SK-N-SH treated with all-trans-retinoic acid at 6 μM for 48 hours (cell line): ENCODE measurements at regions not wholly inside any gene's neighbourhood (a gene's known extent, or its start where the extent isn't known, plus 50 kb on each side); places are given as distances from the start of the nearest gene placed in this dataset.

Source experiments
- ATAC-seq: fragments of 200-7000 bp; cut with Tn5 transposase; 3 replicates; pipeline ENCODE4 v1.9.1; 2020; ENCODE audit warnings: mild to moderate bottlenecking, moderate library complexity
- ARNTL ChIP-seq: fragments of 450-650 bp; formaldehyde crosslinking; IDR thresholded peaks from 2 replicates; pipeline ENCODE4 v1.5.0; 2020; ENCODE audit warnings: low read depth, mild to moderate bottlenecking, moderate library complexity, borderline replicate concordance
- BACH2 ChIP-seq: fragments of 250-450 bp; sonication (Bioruptor Pico); IDR thresholded peaks from 2 replicates; pipeline ENCODE4 v1.9.0; 2021; ENCODE audit warnings: mild to moderate bottlenecking, borderline replicate concordance
- CREB5 ChIP-seq: fragments of 250-450 bp; sonication (Bioruptor Pico); IDR thresholded peaks from 2 replicates; pipeline ENCODE4 v1.5.1; 2020; ENCODE audit warnings: low read depth, mild to moderate bottlenecking, moderate library complexity
- CSDC2 ChIP-seq: fragments of 250-450 bp; sonication (Bioruptor Pico); IDR thresholded peaks from 2 replicates; pipeline ENCODE4 v1.5.0; 2020; ENCODE audit warnings: mild to moderate bottlenecking, moderate library complexity
- ESRRG ChIP-seq: fragments of 250-450 bp; sonication (Bioruptor Pico); IDR thresholded peaks from 2 replicates; pipeline ENCODE4 v1.6.1; 2021; ENCODE audit warnings: mild to moderate bottlenecking
- GLIS3 ChIP-seq: fragments of 250-450 bp; sonication (Bioruptor Pico); IDR thresholded peaks from 2 replicates; pipeline ENCODE4 v1.5.0; 2020; ENCODE audit warnings: mild to moderate bottlenecking, moderate library complexity
- ISL1 ChIP-seq: fragments of 250-450 bp; sonication (Bioruptor Pico); IDR thresholded peaks from 2 replicates; pipeline ENCODE4 v2.1.2; 2022; ENCODE audit warnings: mild to moderate bottlenecking, moderate library complexity
- OSR1 ChIP-seq: fragments of 250-450 bp; sonication (Bioruptor Pico); IDR thresholded peaks from 2 replicates; pipeline ENCODE4 v1.8.0; 2022; ENCODE audit warnings: moderate library complexity, mild to moderate bottlenecking, inconsistent platforms
- PATZ1 ChIP-seq: fragments of 250-450 bp; sonication (Bioruptor Pico); IDR thresholded peaks from 2 replicates; pipeline ENCODE4 v1.8.0; 2020; ENCODE audit warnings: mild to moderate bottlenecking, moderate library complexity, borderline replicate concordance
- PPARA ChIP-seq: fragments of 250-450 bp; sonication (Bioruptor Pico); IDR thresholded peaks from 2 replicates; pipeline ENCODE4 v1.5.0; 2020; ENCODE audit warnings: mild to moderate bottlenecking, borderline replicate concordance
- RARB ChIP-seq: fragments of 250-450 bp; sonication (Bioruptor Pico); IDR thresholded peaks from 2 replicates; pipeline ENCODE4 v1.8.0; 2021; ENCODE audit warnings: mild to moderate bottlenecking, moderate library complexity
- SNAI2 ChIP-seq: fragments of 250-450 bp; sonication (Bioruptor Pico); IDR thresholded peaks from 2 replicates; pipeline ENCODE4 v1.5.0; 2020; ENCODE audit warnings: mild to moderate bottlenecking, moderate library complexity
- TCF4 ChIP-seq: fragments of 250-450 bp; sonication (Bioruptor Pico); IDR thresholded peaks from 2 replicates; pipeline ENCODE4 v1.8.0; 2021; ENCODE audit warnings: mild to moderate bottlenecking, moderate library complexity, borderline replicate concordance
- TSHZ2 ChIP-seq: fragments of 250-450 bp; sonication (Bioruptor Pico); IDR thresholded peaks from 2 replicates; pipeline ENCODE4 v1.5.0; 2020; ENCODE audit warnings: mild to moderate bottlenecking, moderate library complexity
- ZC3H10 ChIP-seq: fragments of 250-450 bp; sonication (Bioruptor Pico); IDR thresholded peaks from 2 replicates; pipeline ENCODE4 v1.5.1; 2021; ENCODE audit warnings: mild to moderate bottlenecking, moderate library complexity
- ZFP3 ChIP-seq: fragments of 250-450 bp; sonication (Bioruptor Pico); IDR thresholded peaks from 2 replicates; pipeline ENCODE4 v1.5.0; 2020; ENCODE audit warnings: mild to moderate bottlenecking, moderate library complexity
- ZFP30 ChIP-seq: fragments of 450-650 bp; formaldehyde crosslinking; IDR thresholded peaks from 2 replicates; pipeline ENCODE4 v1.5.0; 2022; ENCODE audit warnings: mild to moderate bottlenecking, moderate library complexity
- ZNF565 ChIP-seq: fragments of 450-650 bp; formaldehyde crosslinking; conservative IDR thresholded peaks from 2 replicates; pipeline ENCODE4 v1.5.0; 2020; ENCODE audit warnings: low read depth, mild to moderate bottlenecking, moderate library complexity
- ZNF70 ChIP-seq: fragments of 450-650 bp; formaldehyde crosslinking; IDR thresholded peaks from 2 replicates; pipeline ENCODE4 v1.5.0; 2020; ENCODE audit warnings: mild to moderate bottlenecking, moderate library complexity
- ZNF8 ChIP-seq: fragments of 450-650 bp; formaldehyde crosslinking; IDR thresholded peaks from 2 replicates; pipeline ENCODE4 v1.5.0; 2020; ENCODE audit warnings: mild to moderate bottlenecking, moderate library complexity
- TF ChIP-seq, protein P1 (sequence below): fragments of 250-450 bp; sonication (Bioruptor Pico); IDR thresholded peaks from 2 replicates; pipeline ENCODE4 v1.5.1; 2021; ENCODE audit warnings: mild to moderate bottlenecking, moderate library complexity
- TF ChIP-seq, protein P2 (sequence below): fragments of 250-450 bp; sonication (Bioruptor Pico); IDR thresholded peaks from 2 replicates; pipeline ENCODE4 v1.8.0; 2021; ENCODE audit warnings: low read depth, mild to moderate bottlenecking, moderate library complexity, borderline replicate concordance

- no peak for ATAC-seq
- TF ChIP-seq, protein P1, sequence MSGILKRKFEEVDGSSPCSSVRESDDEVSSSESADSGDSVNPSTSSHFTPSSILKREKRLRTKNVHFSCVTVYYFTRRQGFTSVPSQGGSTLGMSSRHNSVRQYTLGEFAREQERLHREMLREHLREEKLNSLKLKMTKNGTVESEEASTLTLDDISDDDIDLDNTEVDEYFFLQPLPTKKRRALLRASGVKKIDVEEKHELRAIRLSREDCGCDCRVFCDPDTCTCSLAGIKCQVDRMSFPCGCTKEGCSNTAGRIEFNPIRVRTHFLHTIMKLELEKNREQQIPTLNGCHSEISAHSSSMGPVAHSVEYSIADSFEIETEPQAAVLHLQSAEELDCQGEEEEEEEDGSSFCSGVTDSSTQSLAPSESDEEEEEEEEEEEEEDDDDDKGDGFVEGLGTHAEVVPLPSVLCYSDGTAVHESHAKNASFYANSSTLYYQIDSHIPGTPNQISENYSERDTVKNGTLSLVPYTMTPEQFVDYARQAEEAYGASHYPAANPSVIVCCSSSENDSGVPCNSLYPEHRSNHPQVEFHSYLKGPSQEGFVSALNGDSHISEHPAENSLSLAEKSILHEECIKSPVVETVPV (CRISPR knock-in tag): no peak
- TF ChIP-seq ZFP30 (CRISPR knock-in tag) (no peak), PPARA (no peak), RARB (CRISPR knock-in tag) (no peak), ARNTL (CRISPR knock-in tag) (no peak), CSDC2 (CRISPR knock-in tag) (no peak), TSHZ2 (no peak), ZC3H10 (no peak), CREB5 (CRISPR knock-in tag) (no peak), ZNF565 (CRISPR knock-in tag) (no peak), ZNF70 (CRISPR knock-in tag) (no peak), ISL1 (no peak), ESRRG (no peak), ZNF8 (no peak), ZFP3 (CRISPR knock-in tag) (no peak), BACH2 (CRISPR knock-in tag) (no peak), PATZ1 (CRISPR knock-in tag) (no peak), TCF4 (CRISPR knock-in tag) (no peak)
- TF ChIP-seq, protein P2, sequence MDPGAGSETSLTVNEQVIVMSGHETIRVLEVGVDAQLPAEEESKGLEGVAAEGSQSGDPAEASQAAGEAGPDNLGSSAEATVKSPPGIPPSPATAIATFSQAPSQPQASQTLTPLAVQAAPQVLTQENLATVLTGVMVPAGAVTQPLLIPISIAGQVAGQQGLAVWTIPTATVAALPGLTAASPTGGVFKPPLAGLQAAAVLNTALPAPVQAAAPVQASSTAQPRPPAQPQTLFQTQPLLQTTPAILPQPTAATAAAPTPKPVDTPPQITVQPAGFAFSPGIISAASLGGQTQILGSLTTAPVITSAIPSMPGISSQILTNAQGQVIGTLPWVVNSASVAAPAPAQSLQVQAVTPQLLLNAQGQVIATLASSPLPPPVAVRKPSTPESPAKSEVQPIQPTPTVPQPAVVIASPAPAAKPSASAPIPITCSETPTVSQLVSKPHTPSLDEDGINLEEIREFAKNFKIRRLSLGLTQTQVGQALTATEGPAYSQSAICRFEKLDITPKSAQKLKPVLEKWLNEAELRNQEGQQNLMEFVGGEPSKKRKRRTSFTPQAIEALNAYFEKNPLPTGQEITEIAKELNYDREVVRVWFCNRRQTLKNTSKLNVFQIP (CRISPR knock-in tag): no peak
Observed at GRCh38 chr5:60546207-60546606, 153.8 kb downstream of the DEPDC1B start.

- ATAC-seq: no peak
- TF ChIP-seq TCF4 (CRISPR knock-in tag) (no peak), SNAI2 (CRISPR knock-in tag) (no peak), ZNF565 (CRISPR knock-in tag) (no peak), ZNF8 (no peak), CREB5 (CRISPR knock-in tag) (no peak), TSHZ2 (no peak), OSR1 (CRISPR knock-in tag) (no peak), BACH2 (CRISPR knock-in tag) (no peak), ZC3H10 (no peak), GLIS3 (no peak), ZNF70 (CRISPR knock-in tag) (no peak), ESRRG (no peak), PATZ1 (CRISPR knock-in tag) (no peak), PPARA (no peak), RARB (CRISPR knock-in tag) (no peak), CSDC2 (CRISPR knock-in tag) (no peak)
- TF ChIP-seq, protein P2 (CRISPR knock-in tag): no peak
Observed at GRCh38 chr5:60545551-60545950, 154.4 kb downstream of the DEPDC1B start.
